GM23338 (cell line): ENCODE measurements at regions not wholly inside any gene's neighbourhood (a gene's known extent, or its start where the extent isn't known, plus 50 kb on each side); places are given as distances from the start of the nearest gene placed in this dataset.

ENCODE experiments used
- ATAC-seq: fragments of 200-7000 bp; cut with Tn5 transposase; 3 replicates; pipeline ENCODE4 v1.9.1; 2020
- DNase-seq: peaks from one replicate; pipeline ENCODE4 v3.0.0-alpha.2; 2015; ENCODE audit warnings: low spot score
- H2AFZ ChIP-seq: fragments of 200-600 bp; sonication (generic); 2 replicates; pipeline ENCODE4 v1.8.0; 2016; ENCODE audit warnings: antibody characterized with exemption, mild to moderate bottlenecking, moderate library complexity
- H3F3A ChIP-seq: fragments of 200-600 bp; sonication (generic); replicated peaks from 2 replicates; pipeline ENCODE4 v1.8.0; 2017; ENCODE audit warnings: antibody characterized with exemption, mixed run types, low read depth
- H3K27ac ChIP-seq: fragments of 200-600 bp; sonication (generic); 2 replicates; pipeline ENCODE4 v1.6.1; 2016; ENCODE audit warnings: low read depth
- H3K27me3 ChIP-seq: fragments of 200-600 bp; sonication (generic); 2 replicates; pipeline ENCODE4 v1.8.0; 2016; ENCODE audit warnings: mild to moderate bottlenecking, mixed run types, moderate library complexity; ENCODE audit not compliant: insufficient read depth
- H3K36me3 ChIP-seq: fragments of 200-600 bp; sonication (generic); 2 replicates; pipeline ENCODE4 v1.8.0; 2016; ENCODE audit warnings: mild to moderate bottlenecking; ENCODE audit not compliant: insufficient read depth
- H3K4me1 ChIP-seq: fragments of 200-600 bp; sonication (generic); 2 replicates; pipeline ENCODE4 v1.8.0; 2016; ENCODE audit warnings: mild to moderate bottlenecking, moderate library complexity; ENCODE audit not compliant: insufficient read depth
- H3K4me2 ChIP-seq: fragments of 200-600 bp; sonication (generic); 2 replicates; pipeline ENCODE4 v1.7.1; 2017; ENCODE audit warnings: mixed run types
- H3K4me3 ChIP-seq: fragments of 200-600 bp; sonication (generic); 2 replicates; pipeline ENCODE4 v1.6.1; 2016; ENCODE audit warnings: mixed run types
- H3K79me2 ChIP-seq: fragments of 200-600 bp; sonication (generic); replicated peaks from 2 replicates; pipeline ENCODE4 v1.8.0; 2017; ENCODE audit warnings: mild to moderate bottlenecking; ENCODE audit not compliant: insufficient read depth
- H3K9me2 ChIP-seq: fragments of 200-600 bp; sonication (generic); 2 replicates; pipeline ENCODE4 v1.8.0; 2017; ENCODE audit not compliant: insufficient read depth
- H4K20me1 ChIP-seq: fragments of 200-600 bp; sonication (generic); replicated peaks from 2 replicates; pipeline ENCODE4 v1.8.0; 2017; ENCODE audit warnings: mild to moderate bottlenecking; ENCODE audit not compliant: insufficient read depth
- H3K27ac Mint-ChIP-seq: 2 replicates; pipeline ENCODE4 v1.8.0; 2020; ENCODE audit warnings: inconsistent platforms, mild to moderate bottlenecking, moderate library complexity, mixed read lengths
- H3K27me3 Mint-ChIP-seq: 3 replicates; pipeline ENCODE4 v1.8.0; 2022; ENCODE audit warnings: low read depth, mild to moderate bottlenecking, moderate library complexity, mixed read lengths, inconsistent platforms; ENCODE audit not compliant: insufficient read depth, poor library complexity
- H3K36me3 Mint-ChIP-seq: 3 replicates; pipeline ENCODE4 v1.8.0; 2021; ENCODE audit warnings: low read depth, mild to moderate bottlenecking, inconsistent platforms, moderate library complexity, mixed read lengths
- H3K4me1 Mint-ChIP-seq: 3 replicates; pipeline ENCODE4 v1.8.0; 2020; ENCODE audit warnings: mild to moderate bottlenecking, inconsistent platforms, mixed read lengths
- H3K4me3 Mint-ChIP-seq: 3 replicates; pipeline ENCODE4 v1.8.0; 2021; ENCODE audit warnings: moderate library complexity, mild to moderate bottlenecking, inconsistent platforms, mixed read lengths
- H3K9me3 Mint-ChIP-seq: 3 replicates; pipeline ENCODE4 v1.8.0; 2020; ENCODE audit warnings: moderate library complexity, mild to moderate bottlenecking, inconsistent platforms, mixed read lengths
- CREB1 ChIP-seq: fragments of 250-450 bp; sonication (Bioruptor Pico); IDR thresholded peaks from 2 replicates; pipeline ENCODE4 v1.5.0; 2020; ENCODE audit warnings: low read depth, mild to moderate bottlenecking, moderate library complexity
- EZH2 ChIP-seq: fragments of 200-600 bp; sonication (generic); IDR thresholded peaks from one replicate; pipeline ENCODE4 v1.8.0; 2017; ENCODE audit warnings: antibody characterized with exemption, mild to moderate bottlenecking, low read depth; ENCODE audit not compliant: unreplicated experiment
- EZH2phosphoT487 ChIP-seq: fragments of 200-600 bp; sonication (generic); IDR thresholded peaks from one replicate; pipeline ENCODE4 v1.8.1; 2018; ENCODE audit warnings: antibody characterized with exemption; ENCODE audit not compliant: unreplicated experiment
- NANOG ChIP-seq: IDR thresholded peaks from 2 replicates; pipeline ENCODE4 v1.6.1; 2016; ENCODE audit warnings: antibody characterized with exemption, borderline replicate concordance
- POLR2AphosphoS5 ChIP-seq: IDR thresholded peaks from 2 replicates; pipeline ENCODE4 v1.6.1; 2016; ENCODE audit warnings: antibody characterized with exemption, low read depth
- STAT1 ChIP-seq: IDR thresholded peaks from one replicate; pipeline ENCODE4 v1.6.1; 2016; ENCODE audit warnings: antibody characterized with exemption; ENCODE audit not compliant: unreplicated experiment
- TF ChIP-seq, protein P1 (sequence below): IDR thresholded peaks from 2 replicates; pipeline ENCODE4 v1.6.1; 2016; ENCODE audit warnings: antibody characterized with exemption
- TF ChIP-seq, protein P2 (sequence below): fragments of 250-450 bp; sonication (Bioruptor Pico); IDR thresholded peaks from 2 replicates; pipeline ENCODE4 v1.5.0; 2020; ENCODE audit warnings: mild to moderate bottlenecking, moderate library complexity

DNA sequence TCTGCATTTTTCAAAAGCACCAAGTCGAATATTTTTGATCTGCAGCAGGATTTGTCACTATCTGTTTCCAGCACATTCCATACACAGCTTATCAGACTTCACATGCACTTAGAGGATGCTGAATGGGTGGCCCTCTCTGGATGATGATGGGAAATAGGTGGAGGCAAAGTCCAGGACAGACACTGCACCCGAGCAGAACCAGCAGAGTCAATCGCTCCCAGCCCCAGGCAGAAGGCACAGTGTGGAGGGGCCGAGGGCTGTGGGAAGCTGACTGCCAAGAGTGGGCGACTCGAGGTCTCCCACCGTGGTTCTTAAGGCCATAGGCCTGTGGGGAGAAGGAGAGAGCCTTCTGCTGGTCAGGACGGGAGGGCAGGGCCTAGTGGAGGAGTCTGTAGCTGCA is 490.2 kb upstream of the MGMT start (continued):
- no peak for TF ChIP-seq NANOG
- no peak for TF ChIP-seq CREB1 (CRISPR knock-in tag)
- TF ChIP-seq, protein P1, sequence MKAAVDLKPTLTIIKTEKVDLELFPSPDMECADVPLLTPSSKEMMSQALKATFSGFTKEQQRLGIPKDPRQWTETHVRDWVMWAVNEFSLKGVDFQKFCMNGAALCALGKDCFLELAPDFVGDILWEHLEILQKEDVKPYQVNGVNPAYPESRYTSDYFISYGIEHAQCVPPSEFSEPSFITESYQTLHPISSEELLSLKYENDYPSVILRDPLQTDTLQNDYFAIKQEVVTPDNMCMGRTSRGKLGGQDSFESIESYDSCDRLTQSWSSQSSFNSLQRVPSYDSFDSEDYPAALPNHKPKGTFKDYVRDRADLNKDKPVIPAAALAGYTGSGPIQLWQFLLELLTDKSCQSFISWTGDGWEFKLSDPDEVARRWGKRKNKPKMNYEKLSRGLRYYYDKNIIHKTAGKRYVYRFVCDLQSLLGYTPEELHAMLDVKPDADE: no peak

DNA sequence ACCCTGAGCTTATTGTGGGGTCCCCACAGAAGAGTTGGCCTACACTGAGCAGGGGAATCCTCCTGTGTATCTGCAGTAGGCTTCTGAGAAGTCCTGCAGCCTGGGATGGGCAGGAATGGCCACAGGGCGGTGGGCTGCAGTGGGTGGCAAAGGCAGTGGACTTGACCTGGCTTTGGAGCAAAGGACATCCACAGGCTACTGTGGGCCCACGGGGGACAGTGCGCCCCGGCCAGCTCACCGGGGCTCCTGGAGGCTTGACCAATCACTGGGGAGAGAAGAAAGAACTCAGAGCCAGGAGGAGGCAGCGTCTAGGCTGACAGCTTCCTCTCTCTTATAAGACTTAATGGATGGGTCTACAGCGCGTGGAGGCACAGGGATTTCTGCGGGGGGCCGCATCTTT is 488.8 kb upstream of the MGMT start:
- Histone ChIP-seq H3K4me1 (no peaks in the 10 kb centered on the region), H3K4me3 (no peak overlapping the region), H3K27ac (no peak overlapping the region), H3K27me3 (no peaks in the 10 kb centered on the region), H3F3A (no peaks in the 10 kb centered on the region), H3K36me3 (no peaks in the 10 kb centered on the region), H3K9me2 (no peaks in the 10 kb centered on the region), H3K79me2 (no peaks in the 10 kb centered on the region), H2AFZ (no peak overlapping the region), H4K20me1 (no peaks in the 10 kb centered on the region), H3K4me2 (no peak overlapping the region)
- Mint-ChIP-seq H3K27me3 (peaks cover 10% of the 10 kb centered on the region), H3K4me3 (no peak overlapping the region), H3K36me3 (no peaks in the 10 kb centered on the region), H3K9me3 (no peaks in the 10 kb centered on the region), H3K27ac (no peak overlapping the region), H3K4me1 (peaks cover 9% of the 10 kb centered on the region)
- DNase-seq (no peak), ATAC-seq (no peak)
- TF ChIP-seq STAT1: no peak
- TF ChIP-seq, protein P1: no peak
- TF ChIP-seq POLR2AphosphoS5: no peak
- TF ChIP-seq EZH2phosphoT487: no peak
- TF ChIP-seq, protein P2, sequence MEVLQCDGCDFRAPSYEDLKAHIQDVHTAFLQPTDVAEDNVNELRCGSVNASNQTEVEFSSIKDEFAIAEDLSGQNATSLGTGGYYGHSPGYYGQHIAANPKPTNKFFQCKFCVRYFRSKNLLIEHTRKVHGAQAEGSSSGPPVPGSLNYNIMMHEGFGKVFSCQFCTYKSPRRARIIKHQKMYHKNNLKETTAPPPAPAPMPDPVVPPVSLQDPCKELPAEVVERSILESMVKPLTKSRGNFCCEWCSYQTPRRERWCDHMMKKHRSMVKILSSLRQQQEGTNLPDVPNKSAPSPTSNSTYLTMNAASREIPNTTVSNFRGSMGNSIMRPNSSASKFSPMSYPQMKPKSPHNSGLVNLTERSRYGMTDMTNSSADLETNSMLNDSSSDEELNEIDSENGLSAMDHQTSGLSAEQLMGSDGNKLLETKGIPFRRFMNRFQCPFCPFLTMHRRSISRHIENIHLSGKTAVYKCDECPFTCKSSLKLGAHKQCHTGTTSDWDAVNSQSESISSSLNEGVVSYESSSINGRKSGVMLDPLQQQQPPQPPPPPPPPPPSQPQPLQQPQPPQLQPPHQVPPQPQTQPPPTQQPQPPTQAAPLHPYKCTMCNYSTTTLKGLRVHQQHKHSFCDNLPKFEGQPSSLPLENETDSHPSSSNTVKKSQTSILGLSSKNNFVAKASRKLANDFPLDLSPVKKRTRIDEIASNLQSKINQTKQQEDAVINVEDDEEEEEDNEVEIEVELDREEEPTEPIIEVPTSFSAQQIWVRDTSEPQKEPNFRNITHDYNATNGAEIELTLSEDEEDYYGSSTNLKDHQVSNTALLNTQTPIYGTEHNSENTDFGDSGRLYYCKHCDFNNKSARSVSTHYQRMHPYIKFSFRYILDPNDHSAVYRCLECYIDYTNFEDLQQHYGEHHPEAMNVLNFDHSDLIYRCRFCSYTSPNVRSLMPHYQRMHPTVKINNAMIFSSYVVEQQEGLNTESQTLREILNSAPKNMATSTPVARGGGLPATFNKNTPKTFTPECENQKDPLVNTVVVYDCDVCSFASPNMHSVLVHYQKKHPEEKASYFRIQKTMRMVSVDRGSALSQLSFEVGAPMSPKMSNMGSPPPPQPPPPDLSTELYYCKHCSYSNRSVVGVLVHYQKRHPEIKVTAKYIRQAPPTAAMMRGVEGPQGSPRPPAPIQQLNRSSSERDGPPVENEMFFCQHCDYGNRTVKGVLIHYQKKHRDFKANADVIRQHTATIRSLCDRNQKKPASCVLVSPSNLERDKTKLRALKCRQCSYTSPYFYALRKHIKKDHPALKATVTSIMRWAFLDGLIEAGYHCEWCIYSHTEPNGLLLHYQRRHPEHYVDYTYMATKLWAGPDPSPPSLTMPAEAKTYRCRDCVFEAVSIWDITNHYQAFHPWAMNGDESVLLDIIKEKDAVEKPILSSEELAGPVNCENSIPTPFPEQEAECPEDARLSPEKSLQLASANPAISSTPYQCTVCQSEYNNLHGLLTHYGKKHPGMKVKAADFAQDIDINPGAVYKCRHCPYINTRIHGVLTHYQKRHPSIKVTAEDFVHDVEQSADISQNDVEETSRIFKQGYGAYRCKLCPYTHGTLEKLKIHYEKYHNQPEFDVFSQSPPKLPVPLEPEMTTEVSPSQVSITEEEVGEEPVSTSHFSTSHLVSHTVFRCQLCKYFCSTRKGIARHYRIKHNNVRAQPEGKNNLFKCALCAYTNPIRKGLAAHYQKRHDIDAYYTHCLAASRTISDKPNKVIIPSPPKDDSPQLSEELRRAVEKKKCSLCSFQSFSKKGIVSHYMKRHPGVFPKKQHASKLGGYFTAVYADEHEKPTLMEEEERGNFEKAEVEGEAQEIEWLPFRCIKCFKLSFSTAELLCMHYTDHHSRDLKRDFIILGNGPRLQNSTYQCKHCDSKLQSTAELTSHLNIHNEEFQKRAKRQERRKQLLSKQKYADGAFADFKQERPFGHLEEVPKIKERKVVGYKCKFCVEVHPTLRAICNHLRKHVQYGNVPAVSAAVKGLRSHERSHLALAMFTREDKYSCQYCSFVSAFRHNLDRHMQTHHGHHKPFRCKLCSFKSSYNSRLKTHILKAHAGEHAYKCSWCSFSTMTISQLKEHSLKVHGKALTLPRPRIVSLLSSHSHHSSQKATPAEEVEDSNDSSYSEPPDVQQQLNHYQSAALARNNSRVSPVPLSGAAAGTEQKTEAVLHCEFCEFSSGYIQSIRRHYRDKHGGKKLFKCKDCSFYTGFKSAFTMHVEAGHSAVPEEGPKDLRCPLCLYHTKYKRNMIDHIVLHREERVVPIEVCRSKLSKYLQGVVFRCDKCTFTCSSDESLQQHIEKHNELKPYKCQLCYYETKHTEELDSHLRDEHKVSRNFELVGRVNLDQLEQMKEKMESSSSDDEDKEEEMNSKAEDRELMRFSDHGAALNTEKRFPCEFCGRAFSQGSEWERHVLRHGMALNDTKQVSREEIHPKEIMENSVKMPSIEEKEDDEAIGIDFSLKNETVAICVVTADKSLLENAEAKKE (CRISPR knock-in tag): no peak
- no peak for TF ChIP-seq EZH2
